ENCODE measurements at regions not wholly inside any gene's neighbourhood (a gene's known extent, or its start where the extent isn't known, plus 50 kb on each side); places are given as distances from the start of the nearest gene placed in this dataset.

DNA sequence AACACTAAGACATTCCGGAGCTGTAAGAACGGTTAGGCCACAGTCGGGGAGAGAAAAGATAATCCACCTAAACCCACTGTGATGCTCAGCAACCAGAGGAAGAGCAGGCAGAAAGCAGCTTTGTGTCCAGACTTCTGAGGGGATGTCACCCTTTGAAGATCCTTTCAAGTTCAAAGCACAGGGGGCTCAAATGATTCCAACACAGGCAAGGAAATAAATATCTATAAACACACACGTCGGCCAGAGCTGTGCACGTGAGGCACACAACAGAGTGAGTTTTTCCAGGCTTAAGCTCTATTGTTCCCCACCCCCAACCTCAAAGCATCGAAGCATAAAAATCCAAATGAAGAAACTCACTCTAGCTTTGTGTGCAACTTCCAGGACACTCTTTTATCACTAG, 479.0 kb downstream of the DISC1 start:
- Histone ChIP-seq H3K9ac (ENCODE audit: extremely low read depth, insufficient read length, low read length) (no peak overlapping the region), H4K91ac (ENCODE audit: insufficient read length, low read depth, low read length) (no peak overlapping the region), H3K27ac (ENCODE audit: insufficient read length, low read depth, low read length) (no peak overlapping the region), H4K8ac (replicated peaks; ENCODE audit: insufficient read length, low read depth, low read length) (no peak overlapping the region), H3K27me3 (ENCODE audit: insufficient read depth, low read length) (no peaks in the 10 kb centered on the region), H3K56ac (ENCODE audit: insufficient read length, low read depth, low read length) (no peak overlapping the region), H2BK5ac (ENCODE audit: insufficient read length, low read length) (no peak overlapping the region), H3K9me3 (ENCODE audit: control insufficient read depth, low read depth, low read length) (no peaks in the 10 kb centered on the region), H3K79me1 (ENCODE audit: insufficient read depth, low read depth, low read length, poor library complexity, severe bottlenecking) (no peaks in the 10 kb centered on the region), H2AFZ (ENCODE audit: low read length) (no peak overlapping the region), H2BK15ac (ENCODE audit: low read depth, low read length) (no peak overlapping the region), H2BK12ac (ENCODE audit: insufficient read length, low read depth, low read length) (no peak overlapping the region), H2AK5ac (ENCODE audit: insufficient read length, low read length) (no peak overlapping the region), H3K23ac (ENCODE audit: insufficient read length, low read depth, low read length) (no peak overlapping the region), H3K4me1 (ENCODE audit: insufficient read depth, low read length) (peaks cover 7% of the 10 kb centered on the region), H3T11ph (ENCODE audit: low read length) (no peak overlapping the region), H3K4me2 (ENCODE audit: insufficient read depth, insufficient read length, low read length) (no peak overlapping the region), H3K14ac (ENCODE audit: insufficient read depth, low read length) (no peak overlapping the region), H3K4ac (ENCODE audit: low read depth, low read length) (no peak overlapping the region), H3K79me2 (ENCODE audit: insufficient read depth, low read length) (no peaks in the 10 kb centered on the region), H4K20me1 (ENCODE audit: control insufficient read depth, insufficient read depth, insufficient read length) (no peaks in the 10 kb centered on the region), H2BK120ac (ENCODE audit: low read depth, low read length, poor library complexity, severe bottlenecking) (no peak overlapping the region), H4K5ac (ENCODE audit: insufficient read length, low read depth, low read length) (no peak overlapping the region), H2BK20ac (ENCODE audit: low read depth, low read length, poor library complexity, severe bottlenecking) (no peak overlapping the region), H3K18ac (ENCODE audit: insufficient read length, low read depth, low read length) (no peak overlapping the region), H3K23me2 (ENCODE audit: insufficient read length, low read depth, low read length, poor library complexity, severe bottlenecking) (peaks cover 2% of the 10 kb centered on the region)
- WGBS (ENCODE audit: extremely low coverage, insufficient read length, low lambda C conversion rate): no CpG with 5 or more reads among the region's 7 CpGs
- Mint-ChIP-seq H3K4me1 (peaks cover 39 to 59% of the 10 kb centered on the region in 2 experiments), H3K27ac (no peak overlapping the region), H3K9me3 (peaks cover 0 to 3% of the 10 kb centered on the region in 2 experiments; a peak in 3 of 5 replicates), H3K4me3 (no peak overlapping the region), H3K36me3 (ENCODE audit: insufficient read depth in 1 of 3, low read depth in 3 of 3) (peaks cover 0 to 2% (median 1%) of the 10 kb centered on the region in 3 experiments; a peak in 2 of 7 replicates), H3K27me3 (ENCODE audit: low read depth) (peaks cover 33% of the 10 kb centered on the region)
- TF ChIP-seq, protein P1, sequence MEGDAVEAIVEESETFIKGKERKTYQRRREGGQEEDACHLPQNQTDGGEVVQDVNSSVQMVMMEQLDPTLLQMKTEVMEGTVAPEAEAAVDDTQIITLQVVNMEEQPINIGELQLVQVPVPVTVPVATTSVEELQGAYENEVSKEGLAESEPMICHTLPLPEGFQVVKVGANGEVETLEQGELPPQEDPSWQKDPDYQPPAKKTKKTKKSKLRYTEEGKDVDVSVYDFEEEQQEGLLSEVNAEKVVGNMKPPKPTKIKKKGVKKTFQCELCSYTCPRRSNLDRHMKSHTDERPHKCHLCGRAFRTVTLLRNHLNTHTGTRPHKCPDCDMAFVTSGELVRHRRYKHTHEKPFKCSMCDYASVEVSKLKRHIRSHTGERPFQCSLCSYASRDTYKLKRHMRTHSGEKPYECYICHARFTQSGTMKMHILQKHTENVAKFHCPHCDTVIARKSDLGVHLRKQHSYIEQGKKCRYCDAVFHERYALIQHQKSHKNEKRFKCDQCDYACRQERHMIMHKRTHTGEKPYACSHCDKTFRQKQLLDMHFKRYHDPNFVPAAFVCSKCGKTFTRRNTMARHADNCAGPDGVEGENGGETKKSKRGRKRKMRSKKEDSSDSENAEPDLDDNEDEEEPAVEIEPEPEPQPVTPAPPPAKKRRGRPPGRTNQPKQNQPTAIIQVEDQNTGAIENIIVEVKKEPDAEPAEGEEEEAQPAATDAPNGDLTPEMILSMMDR (conservative IDR thresholded peaks at IDR 0.05): no peak
- no peak for DNase-seq
